ENCODE measurements at regions not wholly inside any gene's neighbourhood (a gene's known extent, or its start where the extent isn't known, plus 50 kb on each side); places are given as distances from the start of the nearest gene placed in this dataset.

DNA sequence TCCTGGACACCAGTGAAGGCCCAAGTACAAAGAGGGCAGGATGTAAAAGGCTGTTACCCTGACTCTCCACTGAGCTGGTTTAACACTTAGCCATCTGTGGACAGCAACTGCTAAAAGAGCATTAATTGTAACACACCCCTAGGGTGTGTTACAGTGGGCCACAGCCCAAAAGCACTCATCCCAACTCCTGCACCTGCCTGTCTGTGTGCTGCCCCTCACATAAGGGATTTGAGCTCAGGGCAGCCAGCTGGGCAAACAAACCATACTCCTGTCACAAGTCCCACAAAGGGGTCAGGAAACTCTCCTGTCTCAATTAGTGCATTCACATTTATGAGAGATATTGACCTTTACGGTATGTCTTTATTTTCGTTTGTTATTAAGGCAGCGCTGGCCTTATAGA lies 833.1 kb upstream of the NXPH2 start:
- no peak overlapping the region for H3K4me3 ChIP-seq (ENCODE audit: low read length)
- no peak for DNase-seq (ENCODE audit: low read depth)
- TF ChIP-seq, protein P1, sequence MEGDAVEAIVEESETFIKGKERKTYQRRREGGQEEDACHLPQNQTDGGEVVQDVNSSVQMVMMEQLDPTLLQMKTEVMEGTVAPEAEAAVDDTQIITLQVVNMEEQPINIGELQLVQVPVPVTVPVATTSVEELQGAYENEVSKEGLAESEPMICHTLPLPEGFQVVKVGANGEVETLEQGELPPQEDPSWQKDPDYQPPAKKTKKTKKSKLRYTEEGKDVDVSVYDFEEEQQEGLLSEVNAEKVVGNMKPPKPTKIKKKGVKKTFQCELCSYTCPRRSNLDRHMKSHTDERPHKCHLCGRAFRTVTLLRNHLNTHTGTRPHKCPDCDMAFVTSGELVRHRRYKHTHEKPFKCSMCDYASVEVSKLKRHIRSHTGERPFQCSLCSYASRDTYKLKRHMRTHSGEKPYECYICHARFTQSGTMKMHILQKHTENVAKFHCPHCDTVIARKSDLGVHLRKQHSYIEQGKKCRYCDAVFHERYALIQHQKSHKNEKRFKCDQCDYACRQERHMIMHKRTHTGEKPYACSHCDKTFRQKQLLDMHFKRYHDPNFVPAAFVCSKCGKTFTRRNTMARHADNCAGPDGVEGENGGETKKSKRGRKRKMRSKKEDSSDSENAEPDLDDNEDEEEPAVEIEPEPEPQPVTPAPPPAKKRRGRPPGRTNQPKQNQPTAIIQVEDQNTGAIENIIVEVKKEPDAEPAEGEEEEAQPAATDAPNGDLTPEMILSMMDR (conservative IDR thresholded peaks at IDR 0.05; ENCODE audit: low read depth, low read length), result no peak

DNA sequence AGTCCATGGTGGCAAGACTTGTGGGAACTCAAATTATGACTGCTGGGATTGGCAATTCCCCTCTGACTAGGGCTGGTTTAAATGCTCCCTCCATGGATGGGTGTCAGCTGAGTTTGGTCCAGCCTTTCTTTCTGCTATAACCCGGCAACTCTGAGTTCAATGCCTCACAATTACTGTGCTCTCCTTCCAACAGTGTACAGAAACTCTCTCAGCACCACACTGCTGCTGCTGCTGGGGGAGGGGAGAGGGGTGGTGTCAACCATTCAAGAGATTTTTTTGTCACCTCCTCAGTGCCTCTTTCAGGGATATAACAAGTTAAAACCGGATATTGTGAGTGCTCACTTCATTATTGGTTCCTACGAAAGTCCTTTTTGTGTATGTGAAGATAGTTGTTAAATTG lies 830.3 kb upstream of the NXPH2 start:
- no peak for DNase-seq (ENCODE audit: low read depth)
- TF ChIP-seq, protein P1 (conservative IDR thresholded peaks at IDR 0.05; ENCODE audit: low read depth, low read length), result no peak
- no peak overlapping the region for H3K4me3 ChIP-seq (ENCODE audit: low read length)

DNA sequence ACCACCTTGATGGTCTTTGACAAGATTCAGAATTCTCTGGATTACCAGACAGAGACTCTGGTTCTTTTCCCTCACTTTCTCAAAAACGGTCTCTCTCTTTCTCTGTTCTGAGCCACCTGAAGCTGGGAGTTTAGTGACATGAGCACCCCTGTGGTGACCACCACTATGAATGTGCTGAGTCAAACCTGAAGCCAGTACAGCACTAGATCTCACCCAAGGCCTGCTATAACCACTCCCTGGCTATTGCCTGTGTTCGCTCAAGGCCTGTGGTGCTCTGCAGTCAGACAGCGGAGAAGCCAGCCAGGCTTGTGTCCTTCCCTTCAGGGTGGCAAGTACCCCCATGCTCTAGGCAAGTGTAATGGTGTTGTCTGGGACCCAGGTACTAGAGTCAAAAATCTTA lies 828.9 kb upstream of the NXPH2 start:
- DNase-seq (ENCODE audit: low read depth), result no peak
- TF ChIP-seq, protein P1 (conservative IDR thresholded peaks at IDR 0.05; ENCODE audit: low read depth, low read length), result no peak
- H3K4me3 ChIP-seq (ENCODE audit: low read length), result no peak overlapping the region

DNA sequence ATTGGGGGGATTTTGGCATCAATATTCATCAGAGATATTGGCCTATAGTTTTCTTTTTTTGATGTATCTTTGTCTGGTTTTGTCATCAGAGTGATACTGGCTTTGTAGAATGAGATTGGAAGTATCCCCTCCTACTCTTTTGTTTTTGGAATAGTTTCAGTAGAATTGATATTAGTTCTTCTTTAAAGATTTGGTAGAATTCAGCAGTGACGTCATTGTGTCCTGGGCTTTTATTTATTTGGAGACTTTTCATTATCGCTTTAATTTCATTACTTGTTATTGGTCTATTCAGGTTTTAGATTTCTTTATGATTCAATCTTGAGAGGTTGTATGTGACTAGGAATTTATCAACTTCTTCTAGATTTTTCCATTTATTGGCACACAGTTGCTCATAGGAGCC lies 825.5 kb upstream of the NXPH2 start:
- H3K4me3 ChIP-seq (ENCODE audit: low read length), result no peak overlapping the region
- TF ChIP-seq, protein P1 (conservative IDR thresholded peaks at IDR 0.05; ENCODE audit: low read depth, low read length), result no peak
- DNase-seq (ENCODE audit: low read depth), result no peak

DNA sequence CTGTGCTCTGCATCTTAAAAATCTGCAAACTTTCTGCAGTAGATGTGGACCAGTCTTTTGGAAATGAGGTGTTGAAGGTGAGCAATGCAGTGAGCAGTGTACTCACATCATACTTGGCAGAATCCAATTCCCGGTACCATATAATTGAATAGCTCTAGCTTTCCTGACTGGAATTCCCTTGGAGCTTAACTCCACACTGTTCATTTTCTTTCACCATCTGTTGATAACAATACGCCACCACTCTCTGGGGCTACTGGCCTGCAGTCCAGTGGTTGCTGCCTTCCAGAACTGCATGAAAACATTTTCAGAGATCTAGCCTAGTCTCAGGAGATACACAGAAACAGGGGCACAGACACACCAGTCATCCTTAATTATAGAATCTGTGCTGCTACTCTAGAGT lies 820.0 kb upstream of the NXPH2 start:
- no peak for DNase-seq (ENCODE audit: low read depth)
- TF ChIP-seq, protein P1 (conservative IDR thresholded peaks at IDR 0.05; ENCODE audit: low read depth, low read length), result no peak
- H3K4me3 ChIP-seq (ENCODE audit: low read length), result no peak overlapping the region

DNA sequence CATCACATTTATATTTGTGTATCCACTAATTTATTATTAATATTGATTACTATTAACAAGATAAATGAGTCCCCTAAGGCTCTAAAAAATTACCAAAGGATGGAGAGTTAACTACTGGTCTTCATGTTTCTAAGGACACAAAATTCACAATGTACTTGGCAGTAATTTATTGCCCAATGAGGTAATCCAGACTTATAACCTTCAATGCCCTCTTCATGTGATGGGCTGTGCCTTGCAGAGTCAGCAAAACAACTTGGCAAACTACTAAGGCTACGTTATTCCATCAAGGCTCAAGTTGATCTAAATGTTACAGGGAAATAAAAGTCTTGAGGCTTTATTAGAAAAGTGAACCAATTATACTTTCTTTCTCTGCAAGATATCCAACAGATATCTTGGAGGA lies 804.9 kb upstream of the NXPH2 start:
- no peak overlapping the region for H3K4me3 ChIP-seq (ENCODE audit: low read length)
- TF ChIP-seq, protein P1 (conservative IDR thresholded peaks at IDR 0.05; ENCODE audit: low read depth, low read length), result no peak
- no peak for DNase-seq (ENCODE audit: low read depth)

DNA sequence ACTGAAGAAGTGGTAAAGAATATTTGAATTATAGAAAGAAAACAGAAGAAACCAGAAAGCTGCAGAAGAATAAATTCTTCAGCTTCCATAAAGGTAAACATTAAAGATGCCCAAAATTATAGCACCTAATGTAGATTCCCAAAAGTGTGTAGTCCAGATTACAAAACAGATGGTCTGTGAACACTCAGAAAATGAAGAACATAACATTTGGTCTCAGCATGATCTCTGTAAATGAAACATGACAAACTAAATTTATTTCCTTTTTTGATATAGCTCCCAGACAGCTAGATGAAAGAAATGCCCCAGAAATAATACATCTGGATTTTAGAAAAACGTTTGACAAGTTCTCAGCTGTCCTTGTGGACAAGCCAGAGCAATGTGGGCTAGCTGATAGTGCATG lies 794.2 kb upstream of the NXPH2 start:
- no peak overlapping the region for H3K4me3 ChIP-seq (ENCODE audit: low read length)
- TF ChIP-seq, protein P1 (conservative IDR thresholded peaks at IDR 0.05; ENCODE audit: low read depth, low read length), result no peak
- DNase-seq (ENCODE audit: low read depth), result no peak

All from retinal pigment epithelial cell (primary cell).